IPS-NIHi7 (cell line): ENCODE measurements at regions not wholly inside any gene's neighbourhood (a gene's known extent, or its start where the extent isn't known, plus 50 kb on each side); places are given as distances from the start of the nearest gene placed in this dataset.
A peak's percentile ranks its signal among the peaks of the same experiment; 100 is the strongest.
"Not testable (repeated sequence)": the region's sequence is repeated elsewhere in the genome, so short reads cannot be mapped to it uniquely, and the experiment has no call there.

ENCODE experiments used
- DNase-seq: peaks from one replicate; pipeline ENCODE4 v3.0.0; 2012; ENCODE audit warnings: mixed read lengths; ENCODE audit errors: extremely low spot score

DNA sequence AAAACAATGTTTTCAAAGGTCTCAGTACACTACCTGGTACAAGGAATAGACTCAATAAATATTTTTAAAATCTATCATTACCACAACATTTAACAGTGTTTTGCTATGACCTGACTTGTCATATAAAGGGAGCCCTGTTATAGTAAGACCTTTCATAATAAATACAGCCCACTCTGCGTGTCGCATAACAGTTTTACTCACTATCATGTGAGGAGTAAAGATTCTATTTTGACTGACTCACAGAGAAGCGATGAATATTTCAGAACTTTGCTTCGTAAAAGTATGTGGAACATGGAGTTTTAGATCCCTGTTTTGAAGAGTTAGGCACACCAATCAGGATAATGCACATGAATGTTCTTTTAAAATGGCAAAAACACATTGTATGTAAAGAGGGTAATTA, 531.2 kb downstream of the KCNA4 start:
- no peak for DNase-seq

DNA sequence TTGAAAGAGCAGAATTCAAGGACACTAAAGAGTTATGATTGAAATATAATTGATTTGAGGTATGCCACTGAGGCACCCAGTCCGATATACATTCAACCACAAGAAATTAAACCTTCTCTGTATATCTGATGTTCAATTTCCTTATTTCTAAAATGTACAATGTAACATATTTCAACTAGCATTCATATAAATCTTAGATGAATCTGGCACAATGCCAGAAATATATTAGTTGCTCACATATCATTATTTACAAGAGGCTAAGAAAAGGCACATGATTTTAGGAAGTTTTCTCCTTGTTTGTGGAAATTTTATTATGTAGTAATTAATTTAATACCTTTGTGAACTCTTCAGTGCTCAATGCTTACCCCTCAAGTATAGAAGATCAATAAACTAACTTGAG, 532.3 kb downstream of the KCNA4 start:
- no peak for DNase-seq

DNA sequence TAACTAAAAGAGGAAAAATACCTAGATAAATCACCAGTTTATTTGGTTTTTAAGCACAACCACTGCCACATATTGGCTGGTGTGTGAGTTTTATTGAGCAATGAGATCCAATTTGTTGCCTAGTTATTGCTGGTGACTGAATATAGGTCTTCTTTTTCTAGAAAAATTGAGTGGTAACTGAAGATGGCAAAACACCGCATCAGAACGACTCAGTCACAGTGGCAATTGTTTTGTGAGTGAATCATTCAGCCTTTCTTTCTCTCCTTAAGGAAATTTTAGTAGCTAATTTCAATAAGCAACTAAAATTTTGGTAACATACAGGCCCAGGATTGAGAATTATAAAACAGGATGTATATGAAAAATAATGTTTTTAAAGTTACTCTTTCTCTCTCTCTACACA, 533.0 kb downstream of the KCNA4 start:
- DNase-seq, result no peak

DNA sequence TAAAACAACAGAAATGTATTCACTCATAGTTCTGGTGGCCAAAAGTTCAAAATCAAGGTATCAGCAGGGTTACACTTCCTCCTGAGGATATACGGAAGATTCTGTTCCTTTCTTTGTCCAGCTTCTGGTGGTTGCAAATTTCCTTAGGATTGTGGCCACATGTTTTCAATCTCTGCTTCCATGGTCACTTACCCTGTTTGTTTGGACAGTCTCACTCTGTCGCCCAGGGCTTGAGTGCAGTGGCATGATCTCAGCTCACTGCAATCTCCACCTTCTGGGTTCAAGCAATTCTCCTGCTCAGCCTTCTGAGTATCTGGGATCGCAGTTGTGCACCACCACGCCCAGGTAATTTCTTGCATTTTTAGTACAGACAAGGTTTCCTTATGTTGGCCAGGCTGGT, 534.3 kb downstream of the KCNA4 start:
- DNase-seq, result no peak

DNA sequence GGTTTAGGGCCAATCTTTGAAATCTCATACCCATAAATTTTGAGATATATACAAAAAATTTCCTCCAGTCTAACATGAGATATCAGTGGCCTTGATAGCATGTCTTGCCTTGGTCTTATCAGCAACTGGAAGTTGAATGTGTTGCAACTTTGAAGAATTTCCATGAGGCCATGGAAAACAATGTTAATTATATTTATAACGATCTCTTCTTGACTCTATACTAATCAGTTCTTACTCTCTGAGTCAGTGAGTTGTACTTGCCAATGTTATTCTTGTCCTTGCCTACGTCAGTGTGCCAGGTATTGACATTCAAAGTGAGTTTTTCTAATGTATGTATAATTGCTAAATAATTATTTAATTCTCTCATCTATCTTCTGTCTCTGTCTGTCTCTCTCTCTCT, 535.1 kb downstream of the KCNA4 start:
- no peak for DNase-seq

DNA sequence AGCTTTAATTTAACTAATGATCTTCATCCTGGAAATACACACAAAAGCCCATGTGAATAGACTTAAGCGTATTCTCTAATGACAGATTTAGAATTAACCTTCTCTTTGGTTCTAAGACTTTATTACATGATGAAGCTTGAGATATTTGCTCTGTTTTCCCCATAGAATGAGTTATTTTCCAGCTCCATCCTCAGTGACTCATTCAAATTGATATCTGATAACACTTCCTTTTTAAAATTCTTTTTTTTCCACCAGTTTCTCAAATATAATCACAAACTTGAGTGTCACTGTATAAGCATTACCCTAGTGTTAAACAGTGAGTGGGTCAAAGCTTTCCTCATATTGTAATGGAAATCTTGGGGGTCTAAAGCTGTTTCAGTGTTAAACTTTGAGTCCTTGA, 535.8 kb downstream of the KCNA4 start:
- no peak for DNase-seq

DNA sequence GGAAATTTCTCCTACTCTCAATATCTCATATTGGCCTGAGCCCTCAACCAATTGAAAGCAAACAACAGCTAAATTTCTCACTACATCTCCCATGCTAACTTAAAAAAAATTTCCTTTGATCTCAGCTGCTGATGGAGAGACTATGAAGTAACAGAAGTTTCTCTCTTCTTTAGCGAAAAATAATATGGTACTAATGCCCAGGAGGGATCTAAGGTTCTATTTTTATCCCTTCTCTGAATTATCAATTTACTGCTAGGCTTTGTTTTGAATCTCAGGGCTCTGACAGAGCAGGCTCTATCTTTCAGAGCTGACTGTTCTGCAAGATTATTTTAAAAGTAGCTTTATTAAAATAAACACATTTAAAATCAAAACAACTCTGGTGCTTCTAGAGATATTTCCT, 558.6 kb downstream of the KCNA4 start:
- DNase-seq, result no peak

DNA sequence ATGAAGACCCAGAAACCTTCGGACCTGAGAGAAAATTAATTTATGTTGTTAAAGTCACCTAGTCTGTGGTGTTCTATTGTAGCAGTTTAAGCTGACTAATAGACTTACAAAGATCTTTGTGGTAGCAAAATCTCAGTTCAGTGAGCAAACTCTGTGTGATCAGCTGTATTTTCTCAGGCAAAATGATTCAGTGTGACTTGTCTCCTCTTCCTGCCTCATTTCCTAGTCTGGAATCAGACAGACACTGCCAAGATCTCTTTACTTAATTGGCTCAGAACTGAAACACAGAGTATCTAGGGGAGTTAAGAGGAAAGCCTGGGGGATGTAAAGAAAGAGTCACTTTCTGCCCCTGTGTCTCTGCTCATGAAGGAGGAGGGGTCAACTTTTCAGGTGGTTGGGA, 564.7 kb downstream of the KCNA4 start:
- no peak for DNase-seq

DNA sequence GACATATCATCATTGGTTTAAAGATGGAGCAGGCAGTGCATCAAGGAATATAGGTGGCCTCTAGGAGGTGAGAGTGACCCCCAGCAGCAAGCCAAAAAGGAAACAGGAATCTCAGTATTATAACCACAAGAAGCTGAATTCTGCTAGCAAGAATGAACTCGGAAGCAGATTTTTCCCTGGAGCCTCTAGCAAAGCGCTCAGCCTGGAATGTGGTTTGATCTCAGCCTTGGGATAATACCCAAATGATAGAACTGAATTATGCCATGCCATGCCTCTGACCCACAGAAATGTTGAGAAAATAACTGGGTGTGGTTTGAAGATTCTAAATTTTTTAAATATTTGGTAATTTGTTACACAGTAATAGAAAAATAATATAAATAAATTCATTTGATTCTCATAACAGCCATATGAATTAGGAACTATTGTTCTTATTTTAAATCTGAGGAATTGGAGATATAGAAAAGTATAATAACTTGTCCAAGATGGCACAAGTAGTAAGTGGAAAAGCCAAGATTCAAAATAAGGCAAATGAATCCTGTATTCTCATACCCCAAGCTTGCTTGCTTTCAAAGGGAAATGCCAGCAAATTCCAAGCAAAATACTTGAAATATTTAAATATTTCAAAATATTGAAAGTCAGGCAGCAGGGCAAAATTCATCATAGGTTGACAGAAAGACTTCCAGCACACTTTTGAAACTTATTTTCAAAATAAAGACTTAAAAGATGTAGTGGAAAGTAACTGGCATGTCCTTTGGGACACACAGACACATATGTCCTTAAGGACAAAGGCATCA, 567.4 kb downstream of the KCNA4 start:
- DNase-seq, result no peak

DNA sequence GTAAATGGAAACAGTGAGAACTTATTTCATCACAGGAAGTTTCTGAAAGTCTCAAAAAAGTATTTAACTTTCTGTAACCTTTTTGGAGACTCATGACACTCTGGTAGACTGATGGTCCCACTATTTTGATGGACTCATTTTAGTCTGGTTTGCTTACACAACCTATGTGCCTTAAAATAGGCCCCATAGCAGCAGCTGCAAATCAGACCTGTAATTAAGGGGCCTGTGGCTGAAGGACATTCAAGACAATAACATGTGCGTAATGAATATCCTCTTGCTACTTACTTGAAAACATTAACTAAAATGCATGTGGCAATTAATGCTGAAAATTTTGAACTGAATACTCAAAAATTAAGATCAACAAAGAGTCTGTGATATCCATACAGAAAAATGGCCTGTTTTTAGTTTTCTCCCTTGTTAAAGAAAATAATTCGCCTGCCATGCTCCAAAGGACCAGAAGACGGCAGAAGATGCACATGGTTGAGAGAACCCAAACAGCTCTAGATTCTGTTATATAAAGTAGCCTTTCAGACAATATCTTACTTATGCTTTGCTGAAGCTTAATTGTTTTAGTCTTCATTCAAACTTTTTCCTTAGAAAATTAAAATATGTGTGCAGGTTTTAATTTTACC, 568.5 kb downstream of the KCNA4 start:
- DNase-seq, result peak; percentile 56

DNA sequence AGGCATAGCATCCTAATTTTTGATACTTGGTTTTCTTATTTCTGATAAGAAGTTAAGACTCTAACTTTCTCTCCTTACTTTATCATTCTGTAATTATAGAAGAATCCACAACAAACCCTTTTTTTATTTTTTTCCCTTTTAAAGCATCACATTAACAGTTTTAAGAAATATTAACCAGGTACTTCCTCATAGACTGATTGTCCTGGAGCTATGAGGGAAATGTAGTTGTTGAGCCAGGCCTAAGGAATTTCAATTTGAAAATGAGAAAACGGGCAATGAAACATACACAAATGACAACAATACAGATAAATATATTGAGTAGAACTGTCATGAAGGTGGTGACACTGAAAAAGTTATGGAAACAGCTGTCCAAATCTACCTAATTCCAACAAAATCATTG, 569.0 kb downstream of the KCNA4 start:
- DNase-seq, result no peak

DNA sequence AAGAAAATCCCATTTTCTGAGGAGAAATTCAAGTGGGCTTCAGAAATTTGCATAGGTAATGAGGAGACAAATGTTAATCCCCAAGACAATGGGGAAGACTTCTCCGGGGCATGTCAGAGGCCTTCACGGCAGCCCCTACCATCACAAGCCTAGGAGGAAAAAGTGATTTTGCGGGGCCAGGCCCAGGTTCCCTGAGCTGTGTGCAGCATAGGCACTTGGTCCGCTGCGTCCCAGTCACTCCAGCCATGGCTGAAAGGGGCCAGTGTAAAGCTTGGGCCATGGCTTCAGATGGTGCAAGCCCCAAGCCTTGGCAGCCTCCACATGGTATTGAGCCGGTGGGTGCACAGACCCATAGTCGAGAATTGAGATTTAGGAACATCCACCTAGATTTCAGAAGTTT, 570.7 kb downstream of the KCNA4 start:
- DNase-seq, result no peak

DNA sequence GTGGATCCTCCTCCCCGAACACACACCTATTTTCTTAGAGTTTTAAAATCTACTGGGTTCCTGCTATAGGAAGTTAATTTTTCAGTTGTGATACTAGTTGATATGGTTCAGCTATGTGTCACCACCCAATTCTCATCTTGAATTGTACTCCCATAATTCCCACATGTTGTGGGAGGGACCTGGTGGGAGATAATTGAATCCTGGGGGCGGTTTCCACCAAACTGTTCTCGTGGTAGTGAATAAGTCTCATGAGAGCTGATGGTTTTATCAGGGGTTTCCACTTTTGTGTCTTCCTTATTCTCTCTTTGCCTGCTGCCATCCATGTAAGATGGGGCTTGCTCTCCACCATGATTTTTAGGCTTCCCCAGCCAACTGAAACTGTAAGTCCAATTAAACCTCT, 571.6 kb downstream of the KCNA4 start:
- DNase-seq, result not testable (repeated sequence)

DNA sequence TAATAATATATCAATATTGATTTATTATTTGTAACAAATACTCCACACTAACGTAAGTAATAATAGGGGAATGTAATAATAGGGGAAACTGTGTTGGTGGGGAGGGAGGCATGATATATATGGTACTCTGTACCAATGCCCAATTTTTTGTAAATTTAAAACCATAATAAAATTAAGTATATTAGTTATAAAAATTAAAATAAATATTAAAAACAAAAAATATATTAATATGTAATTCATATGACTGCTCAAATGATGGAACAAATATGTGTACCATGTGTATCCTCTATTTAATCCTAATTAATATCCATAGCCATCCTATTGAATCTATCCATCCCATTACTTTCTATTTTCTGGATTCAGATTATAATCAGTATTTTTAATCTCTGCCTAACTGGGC, 578.0 kb downstream of the KCNA4 start:
- DNase-seq, result no peak

DNA sequence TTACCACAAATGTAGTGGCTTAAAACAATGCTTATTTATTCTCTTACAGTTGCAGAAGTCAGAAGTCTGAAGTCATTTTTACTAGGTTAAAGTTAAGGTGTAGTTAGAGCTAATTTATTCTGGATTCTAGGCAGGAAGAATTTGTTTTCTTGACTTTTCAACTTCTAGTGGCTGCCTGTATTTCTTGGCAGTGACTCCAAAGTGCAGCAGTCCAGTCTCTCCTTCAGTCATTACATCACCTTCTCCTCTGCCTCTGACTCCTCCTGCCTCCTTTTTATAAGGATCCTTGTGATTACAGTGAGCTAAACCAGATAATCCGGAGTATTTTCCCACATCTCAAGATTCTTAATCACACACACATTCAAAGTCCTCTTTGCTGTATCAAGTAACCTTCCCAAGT, 581.4 kb downstream of the KCNA4 start:
- DNase-seq, result no peak

DNA sequence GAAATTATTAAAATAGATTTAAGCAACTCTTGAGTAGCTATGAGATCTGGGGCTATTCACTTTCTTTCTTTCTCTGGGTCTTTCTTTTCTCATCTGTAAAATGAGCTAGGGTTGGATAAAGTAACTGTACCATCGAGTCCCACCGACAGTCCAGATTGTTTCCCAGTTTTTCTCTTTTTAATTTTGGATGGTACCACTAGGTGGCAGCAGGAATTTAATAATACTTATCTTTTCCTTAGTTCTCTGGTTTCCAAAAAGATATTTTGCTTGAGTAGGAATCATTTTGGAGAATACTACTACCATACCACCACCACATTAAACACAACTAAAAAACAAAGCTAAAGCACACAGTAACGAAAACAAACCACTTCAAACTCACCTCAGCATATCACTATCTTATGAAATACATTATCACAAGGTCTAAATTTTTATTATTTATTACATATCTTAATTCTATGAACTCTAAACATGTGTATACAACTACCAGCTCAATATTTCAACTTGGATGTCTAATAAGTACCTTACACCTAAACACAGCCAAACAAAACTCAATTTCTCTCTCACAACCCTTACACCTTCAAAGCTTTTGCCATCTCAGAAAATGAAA, 584.0 kb downstream of the KCNA4 start:
- peak; percentile 16 for DNase-seq

DNA sequence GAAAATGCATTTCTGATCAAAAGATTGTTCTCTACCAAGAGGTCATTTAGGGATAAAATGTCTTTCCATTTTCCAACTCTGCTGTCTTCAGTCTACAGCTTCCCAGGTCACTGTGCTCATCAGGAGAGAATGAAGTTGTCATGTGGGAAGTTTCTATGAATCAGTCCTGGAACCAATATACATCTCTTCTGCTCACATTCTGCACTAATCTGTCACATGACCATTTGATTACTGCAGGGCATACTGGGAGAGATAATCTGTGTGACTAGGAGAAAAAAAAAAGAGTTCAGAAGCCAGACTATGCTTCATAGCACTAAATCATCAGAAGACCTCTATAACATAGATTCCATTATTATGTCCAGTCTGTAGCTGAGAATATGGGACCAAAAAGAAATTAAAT, 611.5 kb downstream of the KCNA4 start:
- no peak for DNase-seq

DNA sequence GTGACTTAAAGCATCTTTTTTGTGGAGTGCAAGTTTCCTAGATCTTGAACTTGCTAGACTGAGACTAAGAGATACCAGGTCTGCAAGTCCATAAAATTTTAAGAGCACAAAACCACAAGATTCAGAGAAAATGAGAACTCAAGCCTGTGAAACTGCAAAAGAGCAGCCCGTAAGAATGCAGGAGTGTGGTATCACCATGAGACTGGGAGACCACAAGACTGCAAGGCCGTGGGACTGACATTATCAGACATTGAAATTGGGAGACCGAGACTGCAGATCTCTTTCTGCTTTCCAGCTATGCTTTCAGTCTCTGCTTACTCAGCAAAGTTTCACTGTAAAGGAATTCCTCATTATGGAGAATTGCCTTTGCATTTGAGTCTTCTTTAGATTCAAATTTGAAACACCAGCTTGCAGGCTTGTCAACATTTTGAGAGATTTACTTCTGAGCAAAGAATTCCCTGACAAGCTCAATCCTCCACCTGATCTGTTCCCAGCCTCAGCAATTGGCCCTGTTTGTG, 621.2 kb downstream of the KCNA4 start:
- no peak for DNase-seq

DNA sequence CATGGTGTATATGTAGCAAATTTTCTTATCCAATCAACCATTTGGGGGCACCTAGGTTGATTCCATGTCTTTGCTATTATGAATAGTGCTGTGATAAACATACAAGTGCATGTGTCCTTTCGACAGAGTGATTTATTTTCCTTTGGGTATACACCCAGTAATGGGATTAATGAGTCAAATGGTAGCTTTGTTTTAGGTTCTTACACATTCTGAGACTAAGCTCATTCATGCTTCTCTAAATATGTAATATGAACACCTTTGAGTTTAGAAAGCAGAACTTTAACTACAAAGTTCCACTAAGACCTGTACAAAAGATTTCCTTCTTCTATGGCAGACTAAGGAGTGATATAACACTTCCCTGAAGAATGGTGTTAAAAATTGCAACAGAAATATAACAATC, 627.0 kb downstream of the KCNA4 start:
- no peak for DNase-seq

DNA sequence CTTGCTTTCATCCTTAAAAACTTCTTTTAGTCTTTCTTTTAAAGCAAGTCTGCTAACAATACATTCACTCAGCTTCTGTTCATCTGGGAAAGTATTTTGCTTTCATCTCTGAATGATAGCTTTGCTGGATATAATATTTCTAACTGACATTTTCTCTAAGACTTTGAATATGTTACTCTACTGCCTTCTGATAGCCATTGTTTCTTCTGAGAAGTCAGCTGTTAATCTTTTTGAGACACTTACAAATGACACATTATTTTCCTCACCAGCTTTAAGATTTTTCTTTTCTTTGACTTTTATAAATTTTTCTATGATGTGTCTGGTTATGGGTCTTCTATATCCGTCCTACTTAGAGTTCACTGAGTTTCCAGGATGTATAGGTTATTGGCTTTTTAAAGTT, 643.1 kb downstream of the KCNA4 start:
- no peak for DNase-seq

DNA sequence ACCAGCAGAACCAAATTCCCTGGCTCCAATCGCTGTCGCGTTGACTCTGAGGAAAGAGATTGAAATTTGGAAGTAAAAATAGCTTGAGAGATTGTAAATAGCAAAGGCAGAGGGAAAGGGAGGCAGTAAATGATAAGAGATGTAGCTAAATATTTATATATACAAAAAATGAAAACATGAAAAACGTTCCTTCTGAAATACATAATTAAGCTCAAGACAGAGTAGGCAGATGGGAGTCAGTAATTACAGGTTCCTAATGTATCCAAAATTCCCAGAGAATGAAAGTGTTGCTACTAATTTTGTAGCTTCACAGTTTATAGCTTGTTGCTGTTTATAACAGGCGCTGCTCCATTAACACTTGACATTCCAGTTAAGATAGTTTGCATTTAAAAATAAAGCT, 648.7 kb downstream of the KCNA4 start:
- DNase-seq, result no peak

DNA sequence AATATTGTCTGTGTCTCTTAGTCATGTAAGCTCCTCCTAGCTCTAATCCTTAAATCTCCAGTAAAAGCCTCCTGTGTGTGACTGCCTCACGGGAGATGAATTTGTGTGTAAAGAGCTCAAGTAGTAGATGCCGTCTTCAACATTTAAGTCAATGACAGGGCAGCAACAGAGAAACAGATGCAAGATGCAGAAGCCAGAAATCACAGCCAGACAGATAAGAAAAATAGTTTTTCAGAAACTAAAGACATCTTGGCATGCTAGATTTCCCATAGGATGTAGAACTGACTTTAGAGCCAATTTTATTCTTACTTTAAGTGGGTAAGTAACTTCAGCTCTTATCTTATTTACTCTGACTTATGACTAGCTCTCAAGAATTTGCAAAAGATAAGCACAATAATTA, 652.8 kb downstream of the KCNA4 start:
- DNase-seq, result no peak

DNA sequence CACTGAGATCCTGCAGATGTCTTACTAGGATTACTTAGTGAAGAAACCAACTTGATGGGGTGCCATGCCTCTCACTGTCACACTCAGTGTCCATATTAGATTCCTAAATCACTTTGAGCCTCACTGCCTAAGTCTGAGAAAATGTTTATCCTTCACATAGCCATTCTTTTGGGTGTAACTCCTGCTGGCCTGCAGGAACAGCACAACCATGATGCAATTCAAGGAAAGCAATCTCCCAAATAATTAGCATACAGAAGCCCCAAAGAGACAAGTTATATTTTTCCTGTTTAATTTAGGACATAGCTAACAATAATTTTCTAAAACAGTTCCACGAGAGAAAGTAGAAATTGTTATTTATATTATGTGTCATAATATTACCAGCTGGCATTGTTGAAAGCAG, 655.5 kb downstream of the KCNA4 start:
- no peak for DNase-seq
